IPS-18a (cell line): ENCODE measurements at regions not wholly inside any gene's neighbourhood (a gene's known extent, or its start where the extent isn't known, plus 50 kb on each side); places are given as distances from the start of the nearest gene placed in this dataset.

Source experiments
- H3K27ac ChIP-seq: one replicate; pipeline ENCODE4 v1.5.1; 2013; ENCODE audit warnings: low read length
- H3K27me3 ChIP-seq: one replicate; pipeline ENCODE4 v1.6.1; 2013; ENCODE audit warnings: mild to moderate bottlenecking, low read length; ENCODE audit not compliant: control insufficient read depth, insufficient read depth
- H3K36me3 ChIP-seq: one replicate; pipeline ENCODE4 v1.6.1; 2013; ENCODE audit warnings: low read depth, low read length; ENCODE audit not compliant: control insufficient read depth
- H3K4me1 ChIP-seq: one replicate; pipeline ENCODE4 v1.6.1; 2013; ENCODE audit warnings: low read depth, low read length; ENCODE audit not compliant: control insufficient read depth
- H3K4me3 ChIP-seq: one replicate; pipeline ENCODE4 v1.5.1; 2013; ENCODE audit warnings: low read length
- H3K9ac ChIP-seq: one replicate; pipeline ENCODE4 v1.6.1; 2013; ENCODE audit warnings: mild to moderate bottlenecking, low read length, moderate library complexity
- H3K9me3 ChIP-seq: one replicate; pipeline ENCODE4 v1.6.1; 2013; ENCODE audit warnings: low read depth, low read length; ENCODE audit not compliant: control insufficient read depth

- H3K27me3 ChIP-seq: no peaks in the 10 kb centered on the region
- no peak overlapping the region for H3K9ac ChIP-seq
- no peaks in the 10 kb centered on the region for H3K9me3 ChIP-seq
- H3K4me3 ChIP-seq: no peak overlapping the region
- H3K4me1 ChIP-seq: no peaks in the 10 kb centered on the region
- no peaks in the 10 kb centered on the region for H3K36me3 ChIP-seq
- H3K27ac ChIP-seq: no peak overlapping the region
These were observed 297.3 kb downstream of the TNS1 start for GRCh38 chr2:217705461-217705860.

GRCh38 chr2:217703999-217704398, 298.8 kb downstream of the TNS1 start:
- no peaks in the 10 kb centered on the region for H3K36me3 ChIP-seq
- H3K27ac ChIP-seq: no peak overlapping the region
- no peak overlapping the region for H3K9ac ChIP-seq
- H3K9me3 ChIP-seq: no peaks in the 10 kb centered on the region
- no peaks in the 10 kb centered on the region for H3K27me3 ChIP-seq
- H3K4me1 ChIP-seq: no peaks in the 10 kb centered on the region
- H3K4me3 ChIP-seq: no peak overlapping the region

- no peak overlapping the region for H3K4me3 ChIP-seq
- H3K4me1 ChIP-seq: no peaks in the 10 kb centered on the region
- no peaks in the 10 kb centered on the region for H3K36me3 ChIP-seq
- no peaks in the 10 kb centered on the region for H3K27me3 ChIP-seq
- no peak overlapping the region for H3K9ac ChIP-seq
- no peaks in the 10 kb centered on the region for H3K9me3 ChIP-seq
- no peak overlapping the region for H3K27ac ChIP-seq
These were observed 299.7 kb downstream of the TNS1 start for GRCh38 chr2:217703102-217703501.

DNA sequence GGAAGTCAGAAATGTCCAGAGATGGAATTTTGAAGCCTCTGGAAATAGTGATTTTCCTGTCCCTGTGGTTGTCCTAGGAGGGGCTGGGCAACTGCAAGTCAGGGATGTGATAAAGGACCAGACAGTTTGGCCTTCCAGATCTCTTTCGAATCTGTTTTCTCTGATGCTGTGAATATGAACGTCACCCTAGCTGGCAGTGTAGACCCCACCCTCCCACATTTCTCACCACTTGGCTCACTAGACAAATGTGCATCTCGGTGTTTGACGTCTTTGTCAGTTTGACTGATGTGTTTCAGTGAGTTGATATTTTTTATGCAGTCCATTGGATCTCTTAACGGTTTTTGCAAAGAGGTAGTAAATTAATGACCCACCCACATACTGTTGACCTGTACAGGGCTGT, 301.2 kb downstream of the TNS1 start:
- Histone ChIP-seq H3K36me3 (no peaks in the 10 kb centered on the region), H3K9me3 (no peaks in the 10 kb centered on the region), H3K27ac (no peak overlapping the region), H3K27me3 (no peaks in the 10 kb centered on the region), H3K4me3 (no peak overlapping the region), H3K9ac (no peak overlapping the region), H3K4me1 (no peaks in the 10 kb centered on the region)

GRCh38 chr2:217698691-217699090, 304.1 kb downstream of the TNS1 start:
- Histone ChIP-seq H3K27me3 (no peaks in the 10 kb centered on the region), H3K36me3 (no peaks in the 10 kb centered on the region), H3K9me3 (no peaks in the 10 kb centered on the region), H3K27ac (no peak overlapping the region), H3K9ac (no peak overlapping the region), H3K4me1 (no peaks in the 10 kb centered on the region), H3K4me3 (no peak overlapping the region)

DNA sequence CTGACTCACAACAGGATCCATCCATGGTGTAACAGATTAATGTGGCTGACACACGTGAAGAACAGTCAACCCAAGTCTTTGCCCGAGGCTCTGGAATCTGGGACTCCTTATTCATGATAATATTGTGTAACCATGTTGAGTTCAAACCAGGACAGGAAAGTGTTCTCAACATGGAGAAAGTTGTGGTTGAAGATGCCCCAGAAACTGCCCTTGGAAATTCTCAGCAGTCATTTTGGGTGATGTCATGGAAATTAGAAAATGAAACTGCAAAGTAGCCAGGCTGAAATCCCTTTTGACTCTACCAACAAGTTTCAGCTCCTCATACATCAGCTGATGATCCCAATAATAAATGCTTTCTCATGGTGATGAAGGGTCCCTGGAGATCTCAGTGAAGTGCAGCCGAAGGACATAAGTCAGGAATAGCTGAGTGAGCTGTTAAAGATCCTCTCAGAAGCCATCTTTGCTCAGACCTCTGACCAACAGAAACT, 307.7 kb downstream of the TNS1 start:
- Histone ChIP-seq H3K27ac (no peak overlapping the region), H3K4me1 (no peaks in the 10 kb centered on the region), H3K9me3 (no peaks in the 10 kb centered on the region), H3K36me3 (no peaks in the 10 kb centered on the region), H3K4me3 (no peak overlapping the region), H3K9ac (no peak overlapping the region), H3K27me3 (no peaks in the 10 kb centered on the region)

- Histone ChIP-seq H3K4me3 (no peak overlapping the region), H3K9ac (no peak overlapping the region), H3K36me3 (no peaks in the 10 kb centered on the region), H3K27me3 (no peaks in the 10 kb centered on the region), H3K27ac (no peak overlapping the region), H3K4me1 (no peaks in the 10 kb centered on the region), H3K9me3 (no peaks in the 10 kb centered on the region)
These were observed 308.5 kb downstream of the TNS1 start for GRCh38 chr2:217694291-217694690.

GRCh38 chr2:217693363-217693762, 309.4 kb downstream of the TNS1 start:
- no peaks in the 10 kb centered on the region for H3K36me3 ChIP-seq
- H3K9ac ChIP-seq: no peak overlapping the region
- no peaks in the 10 kb centered on the region for H3K9me3 ChIP-seq
- H3K27ac ChIP-seq: no peak overlapping the region
- H3K27me3 ChIP-seq: no peaks in the 10 kb centered on the region
- no peaks in the 10 kb centered on the region for H3K4me1 ChIP-seq
- no peak overlapping the region for H3K4me3 ChIP-seq

DNA sequence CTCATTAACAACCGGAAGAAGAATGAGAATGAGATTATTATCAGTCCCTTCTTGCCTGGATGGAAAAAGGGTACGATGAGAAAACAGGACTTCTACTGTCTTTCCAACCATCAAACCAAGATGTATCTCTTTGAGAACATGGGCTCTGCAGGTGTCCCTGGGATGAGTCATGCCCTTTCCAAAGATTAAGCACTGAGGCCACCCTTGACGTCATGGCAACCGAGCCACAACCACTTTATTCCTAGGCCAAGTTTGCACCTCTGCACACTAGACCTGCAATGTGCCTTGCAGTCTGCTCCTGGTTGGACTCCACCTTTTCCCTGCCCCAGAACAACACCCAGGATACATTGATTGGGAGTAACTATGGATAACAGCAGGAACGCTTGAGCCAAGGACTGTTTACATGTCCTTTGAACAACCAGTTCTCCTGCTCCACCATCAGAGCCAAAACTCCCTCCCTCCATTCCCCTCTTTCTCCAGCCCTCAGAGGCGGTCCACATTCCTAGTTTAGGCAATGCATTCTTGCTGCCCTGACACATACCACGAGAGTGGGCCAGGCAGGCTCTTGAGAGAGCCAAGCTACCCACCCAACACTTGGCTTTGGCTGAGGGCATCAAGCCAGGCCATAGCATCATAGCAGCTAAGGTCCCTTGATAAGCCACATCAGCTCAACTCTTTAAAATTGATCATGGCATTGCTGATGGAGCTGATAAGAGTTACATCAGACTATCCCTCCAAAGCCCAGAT, 310.7 kb downstream of the TNS1 start:
- no peaks in the 10 kb centered on the region for H3K9me3 ChIP-seq
- H3K9ac ChIP-seq: no peak overlapping the region
- H3K4me1 ChIP-seq: no peaks in the 10 kb centered on the region
- H3K4me3 ChIP-seq: no peak overlapping the region
- H3K27ac ChIP-seq: no peak overlapping the region
- no peaks in the 10 kb centered on the region for H3K36me3 ChIP-seq
- H3K27me3 ChIP-seq: no peaks in the 10 kb centered on the region

DNA sequence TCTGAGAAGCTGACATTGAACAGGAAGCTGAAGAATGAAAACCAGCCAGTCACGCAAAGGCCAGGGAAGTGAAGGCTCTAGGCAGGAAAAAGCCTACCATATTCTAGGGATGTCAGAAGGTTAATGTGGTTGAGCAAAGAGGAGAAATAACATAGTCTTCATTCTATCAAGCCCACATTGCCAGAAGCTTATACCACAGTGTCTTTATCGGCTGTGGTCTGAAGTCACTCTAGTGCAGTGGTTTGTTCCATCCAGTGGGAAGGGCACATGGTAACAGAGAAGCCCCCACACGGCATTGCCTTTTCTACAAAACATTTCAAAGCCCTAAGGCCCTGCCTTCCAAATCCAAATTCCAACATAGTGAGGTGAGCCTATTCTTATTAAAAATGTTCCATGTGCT, 311.3 kb downstream of the TNS1 start:
- Histone ChIP-seq H3K4me1 (no peaks in the 10 kb centered on the region), H3K9me3 (no peaks in the 10 kb centered on the region), H3K27me3 (no peaks in the 10 kb centered on the region), H3K36me3 (no peaks in the 10 kb centered on the region), H3K4me3 (no peak overlapping the region), H3K27ac (no peak overlapping the region), H3K9ac (no peak overlapping the region)

- H3K4me3 ChIP-seq: no peak overlapping the region
- H3K9me3 ChIP-seq: no peaks in the 10 kb centered on the region
- no peaks in the 10 kb centered on the region for H3K36me3 ChIP-seq
- H3K4me1 ChIP-seq: no peaks in the 10 kb centered on the region
- H3K27ac ChIP-seq: no peak overlapping the region
- H3K27me3 ChIP-seq: peaks cover 7% of the 10 kb centered on the region
- no peak overlapping the region for H3K9ac ChIP-seq
These were observed 313.7 kb downstream of the TNS1 start for GRCh38 chr2:217689053-217689452.

GRCh38 chr2:217688494-217688893, 314.3 kb downstream of the TNS1 start:
- no peak overlapping the region for H3K27ac ChIP-seq
- no peaks in the 10 kb centered on the region for H3K4me1 ChIP-seq
- H3K4me3 ChIP-seq: no peak overlapping the region
- peaks cover 7% of the 10 kb centered on the region for H3K27me3 ChIP-seq
- H3K9me3 ChIP-seq: no peaks in the 10 kb centered on the region
- no peak overlapping the region for H3K9ac ChIP-seq
- H3K36me3 ChIP-seq: no peaks in the 10 kb centered on the region
